Smooth muscle cell (in vitro differentiated cells): ENCODE measurements at regions not wholly inside any gene's neighbourhood (a gene's known extent, or its start where the extent isn't known, plus 50 kb on each side); places are given as distances from the start of the nearest gene placed in this dataset.

ENCODE experiments used
- DNase-seq: peaks from one replicate; lab custom pipeline; 2025; ENCODE audit not compliant: unreplicated experiment; lab: John Stamatoyannopoulos, UW
- H2AFZ ChIP-seq: fragments of 200-600 bp; sonication (generic); 2 replicates; pipeline ENCODE4 v1.6.0; 2016; ENCODE audit warnings: antibody characterized with exemption, low read depth, mild to moderate bottlenecking
- H3F3A ChIP-seq: fragments of 200-600 bp; sonication (generic); 2 replicates; pipeline ENCODE4 v1.6.0; 2017; ENCODE audit warnings: antibody characterized with exemption, low read depth
- H3K27ac ChIP-seq: fragments of 200-600 bp; sonication (generic); 2 replicates; pipeline ENCODE4 v1.5.1; 2016; ENCODE audit warnings: low read depth, mild to moderate bottlenecking
- H3K27me3 ChIP-seq: fragments of 200-600 bp; sonication (generic); 2 replicates; pipeline ENCODE4 v1.6.1; 2016; ENCODE audit warnings: low read depth, mild to moderate bottlenecking
- H3K36me3 ChIP-seq: fragments of 200-600 bp; sonication (generic); 2 replicates; pipeline ENCODE4 v1.5.1; 2016; ENCODE audit warnings: low read depth
- H3K4me1 ChIP-seq: fragments of 200-600 bp; sonication (generic); 2 replicates; pipeline ENCODE4 v1.5.1; 2016; ENCODE audit warnings: low read depth
- H3K4me2 ChIP-seq: fragments of 200-600 bp; sonication (generic); 2 replicates; pipeline ENCODE4 v1.6.0; 2016; ENCODE audit warnings: mild to moderate bottlenecking
- H3K4me3 ChIP-seq: fragments of 200-600 bp; sonication (generic); 2 replicates; pipeline ENCODE4 v1.5.1; 2016; ENCODE audit warnings: mild to moderate bottlenecking
- H3K79me2 ChIP-seq: fragments of 200-600 bp; sonication (generic); 2 replicates; pipeline ENCODE4 v1.6.0; 2016; ENCODE audit warnings: low read depth, mild to moderate bottlenecking
- H3K9ac ChIP-seq: fragments of 200-600 bp; sonication (generic); 2 replicates; pipeline ENCODE4 v1.6.0; 2016; ENCODE audit warnings: low read depth
- H3K9me3 ChIP-seq: fragments of 200-600 bp; sonication (generic); replicated peaks from 2 replicates; pipeline ENCODE4 v1.5.1; 2016; ENCODE audit warnings: low read depth
- H4K20me1 ChIP-seq: fragments of 200-600 bp; sonication (generic); 2 replicates; pipeline ENCODE4 v1.6.0; 2016; ENCODE audit warnings: low read depth
- WGBS: methylation state at CpG from one replicate; pipeline ENCODE4 v1.1.7; 2016; ENCODE audit warnings: low lambda C conversion rate; 5-methylcytosine and 5-hydroxymethylcytosine counted together
- TF ChIP-seq, protein P1 (sequence below): fragments of 200-600 bp; sonication (generic); IDR thresholded peaks from 2 replicates; pipeline ENCODE4 v1.5.1; 2017; ENCODE audit warnings: borderline replicate concordance, mild to moderate bottlenecking, antibody characterized with exemption; ENCODE audit not compliant: insufficient read depth, poor library complexity, severe bottlenecking

DNA sequence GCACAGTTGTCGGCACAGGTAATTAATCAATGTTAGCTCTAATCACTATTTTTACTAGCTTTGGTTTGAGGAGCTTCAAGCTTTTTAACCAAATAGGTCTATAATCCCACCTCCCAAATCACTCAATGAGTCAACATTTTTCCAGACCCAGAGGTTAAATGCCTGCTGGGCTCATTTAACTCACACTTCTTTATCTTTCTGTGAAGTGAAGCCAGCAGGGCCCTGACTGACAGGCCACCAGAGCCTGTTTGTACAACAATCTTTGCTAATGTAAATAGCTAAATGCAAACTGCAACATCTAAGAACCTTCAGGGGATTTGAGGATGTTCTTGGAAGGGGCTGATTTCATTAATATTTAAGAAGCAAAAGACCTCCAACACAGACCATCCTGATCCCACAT lies 98.4 kb upstream of the NREP start:
- peaks cover 24% of the 10 kb centered on the region for H3K4me1 ChIP-seq
- no peak overlapping the region for H3K27ac ChIP-seq
- no peaks in the 10 kb centered on the region for H3K36me3 ChIP-seq
- DNase-seq: no peak
- H3K4me2 ChIP-seq: peak overlapping the region; percentile 52
- WGBS: 8% methylated on average over 1 of the region's 1 CpG
- no peaks in the 10 kb centered on the region for H3K79me2 ChIP-seq
- H2AFZ ChIP-seq: no peak overlapping the region
- H3F3A ChIP-seq: peaks cover 5% of the 10 kb centered on the region
- H3K9ac ChIP-seq: no peak overlapping the region
- no peaks in the 10 kb centered on the region for H3K27me3 ChIP-seq
- H4K20me1 ChIP-seq: no peaks in the 10 kb centered on the region
- H3K4me3 ChIP-seq: no peak overlapping the region
- H3K9me3 ChIP-seq: no peaks in the 10 kb centered on the region
- TF ChIP-seq, protein P1, sequence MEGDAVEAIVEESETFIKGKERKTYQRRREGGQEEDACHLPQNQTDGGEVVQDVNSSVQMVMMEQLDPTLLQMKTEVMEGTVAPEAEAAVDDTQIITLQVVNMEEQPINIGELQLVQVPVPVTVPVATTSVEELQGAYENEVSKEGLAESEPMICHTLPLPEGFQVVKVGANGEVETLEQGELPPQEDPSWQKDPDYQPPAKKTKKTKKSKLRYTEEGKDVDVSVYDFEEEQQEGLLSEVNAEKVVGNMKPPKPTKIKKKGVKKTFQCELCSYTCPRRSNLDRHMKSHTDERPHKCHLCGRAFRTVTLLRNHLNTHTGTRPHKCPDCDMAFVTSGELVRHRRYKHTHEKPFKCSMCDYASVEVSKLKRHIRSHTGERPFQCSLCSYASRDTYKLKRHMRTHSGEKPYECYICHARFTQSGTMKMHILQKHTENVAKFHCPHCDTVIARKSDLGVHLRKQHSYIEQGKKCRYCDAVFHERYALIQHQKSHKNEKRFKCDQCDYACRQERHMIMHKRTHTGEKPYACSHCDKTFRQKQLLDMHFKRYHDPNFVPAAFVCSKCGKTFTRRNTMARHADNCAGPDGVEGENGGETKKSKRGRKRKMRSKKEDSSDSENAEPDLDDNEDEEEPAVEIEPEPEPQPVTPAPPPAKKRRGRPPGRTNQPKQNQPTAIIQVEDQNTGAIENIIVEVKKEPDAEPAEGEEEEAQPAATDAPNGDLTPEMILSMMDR: no peak

- no peaks in the 10 kb centered on the region for H4K20me1 ChIP-seq
- no peak overlapping the region for H3K4me3 ChIP-seq
- WGBS: 42% methylated on average over 2 of the region's 2 CpGs
- H3K79me2 ChIP-seq: no peaks in the 10 kb centered on the region
- peak overlapping the region; percentile 25 for H3K4me2 ChIP-seq
- TF ChIP-seq, protein P1: no peak
- no peaks in the 10 kb centered on the region for H3K27me3 ChIP-seq
- no peak for DNase-seq
- no peak overlapping the region for H3K9ac ChIP-seq
- H3K27ac ChIP-seq: peak overlapping the region; percentile 15
- peaks cover 5% of the 10 kb centered on the region for H3F3A ChIP-seq
- H3K9me3 ChIP-seq: no peaks in the 10 kb centered on the region
- no peaks in the 10 kb centered on the region for H3K36me3 ChIP-seq
- H2AFZ ChIP-seq: no peak overlapping the region
- peaks cover 24% of the 10 kb centered on the region for H3K4me1 ChIP-seq
Measured at GRCh38 chr5:111854186-111854585, 97.2 kb upstream of the NREP start.

DNA sequence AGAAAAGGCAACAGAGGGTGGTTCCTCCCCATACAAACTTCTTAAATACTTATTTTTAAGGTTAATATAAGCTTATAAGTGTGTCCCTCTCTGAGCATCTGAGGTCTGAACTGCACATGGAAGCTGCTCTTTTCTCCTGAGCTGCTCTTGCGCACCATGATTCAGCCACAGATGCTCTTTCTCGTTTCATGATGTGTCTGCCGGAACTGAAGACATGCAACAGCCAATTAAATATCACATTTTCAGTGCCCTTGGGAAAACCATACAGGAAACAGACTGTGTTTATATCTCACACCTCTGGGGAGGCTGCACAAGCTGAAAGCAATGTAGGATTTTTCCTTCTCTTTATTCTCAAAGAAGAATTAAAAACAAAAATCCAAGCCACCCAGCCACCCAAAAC lies 96.8 kb upstream of the NREP start:
- no peaks in the 10 kb centered on the region for H4K20me1 ChIP-seq
- no peak for DNase-seq
- peak overlapping the region; percentile 15 for H3K27ac ChIP-seq
- H3K36me3 ChIP-seq: no peaks in the 10 kb centered on the region
- no peaks in the 10 kb centered on the region for H3K79me2 ChIP-seq
- TF ChIP-seq, protein P1: no peak
- peaks cover 5% of the 10 kb centered on the region for H3F3A ChIP-seq
- H3K4me3 ChIP-seq: no peak overlapping the region
- 14% methylated on average over 3 of the region's 3 CpGs for WGBS
- no peaks in the 10 kb centered on the region for H3K27me3 ChIP-seq
- peak overlapping the region; percentile 14 for H2AFZ ChIP-seq
- H3K9me3 ChIP-seq: no peaks in the 10 kb centered on the region
- H3K4me1 ChIP-seq: peaks cover 24% of the 10 kb centered on the region
- no peak overlapping the region for H3K9ac ChIP-seq
- peak overlapping the region; percentile 25 for H3K4me2 ChIP-seq
